GM12878 (cell line): ENCODE measurements at regions not wholly inside any gene's neighbourhood (a gene's known extent, or its start where the extent isn't known, plus 50 kb on each side); places are given as distances from the start of the nearest gene placed in this dataset.

Experiments
- ATAC-seq: fragments of 200-7000 bp; cut with Tn5 transposase; 3 replicates; pipeline ENCODE4 v1.9.1; 2020; ENCODE audit warnings: mild to moderate bottlenecking, moderate library complexity
- BruUV-seq: library from RNA; stranded (reverse); fragments of 400-500 nt; replicated peaks from 2 replicates; lab custom pipeline; 2021; lab: Mats Ljungman, UMichigan
- CTCF ChIA-PET: fragments of 300-600 bp; sonication (Branson Sonifier 250); formaldehyde crosslinking; extraction: SDS; loops from one replicate; lab custom pipeline; 2021; ENCODE audit warnings: inconsistent platforms; lab: Yijun Ruan, JAX
- POLR2A ChIA-PET: fragments of 350-600 bp; formaldehyde crosslinking; extraction: SDS; loops from one replicate; lab custom pipeline; 2021; ENCODE audit warnings: inconsistent platforms; lab: Charles Lee
- RAD21 ChIA-PET: fragments of 300-600 bp; sonication (Branson Sonifier 250); formaldehyde crosslinking; loops from one replicate; lab custom pipeline; 2023; ENCODE audit warnings: antibody characterized with exemption; ENCODE audit not compliant: unreplicated experiment; lab: Charles Lee
- SMC1A ChIA-PET: fragments of 300-600 bp; sonication (Branson Sonifier 250); formaldehyde crosslinking; loops from one replicate; lab custom pipeline; 2023; ENCODE audit not compliant: unreplicated experiment, uncharacterized antibody; lab: Charles Lee
- DNase-seq: peaks from one replicate; pipeline ENCODE4 v3.0.0-alpha.2; 2011; ENCODE audit warnings: low read depth, low spot score
- FAIRE-seq: peaks from 3 replicates; lab custom pipeline; 2011; peaks lifted over from hg19 to GRCh38; lab: Jason Lieb, UNC
- H2AFZ ChIP-seq: 2 replicates; pipeline ENCODE4 v1.6.0; 2011; ENCODE audit warnings: low read depth, low read length, control low read depth; ENCODE audit not compliant: control insufficient read depth
- H3K27ac ChIP-seq: 2 replicates; pipeline ENCODE4 v1.5.1; 2011; ENCODE audit warnings: control low read depth; ENCODE audit not compliant: control insufficient read depth, insufficient read depth
- H3K27me3 ChIP-seq, 2 experiments: replicated peaks in 1 of 2; 2 replicates each; pipeline versions ENCODE4 v1.6.0 to v1.6.1; 2011; ENCODE audit warnings: low read length in 1 of 2; ENCODE audit not compliant: control insufficient read depth in 2 of 2, insufficient read depth in 2 of 2
- H3K36me3 ChIP-seq, 2 experiments: 2 replicates each; pipeline ENCODE4 v1.5.1; 2011; ENCODE audit warnings: low read length in 1 of 2; ENCODE audit not compliant: control insufficient read depth in 2 of 2, insufficient read depth in 2 of 2
- H3K4me1 ChIP-seq: 2 replicates; pipeline ENCODE4 v1.6.1; 2011; ENCODE audit warnings: mild to moderate bottlenecking, low read length, moderate library complexity, mixed read lengths; ENCODE audit not compliant: control insufficient read depth, insufficient read depth
- H3K4me2 ChIP-seq: 2 replicates; pipeline ENCODE4 v1.6.0; 2011; ENCODE audit warnings: control low read depth; ENCODE audit not compliant: control insufficient read depth, insufficient read depth
- H3K4me3 ChIP-seq: fragments of 200-600 bp; sonication (generic); 2 replicates; pipeline ENCODE4 v1.5.1; 2016
- H3K79me2 ChIP-seq: 2 replicates; pipeline ENCODE4 v1.6.0; 2011; ENCODE audit warnings: low read length; ENCODE audit not compliant: control insufficient read depth, insufficient read depth
- H3K9ac ChIP-seq: 2 replicates; pipeline ENCODE4 v1.8.0; 2011; ENCODE audit warnings: low read length, control low read depth, mixed read lengths; ENCODE audit not compliant: control insufficient read depth, insufficient read depth
- H3K9me3 ChIP-seq: replicated peaks from 3 replicates; pipeline ENCODE4 v1.5.1; 2011; ENCODE audit warnings: mild to moderate bottlenecking, low read length; ENCODE audit not compliant: control insufficient read depth, insufficient read depth
- H4K20me1 ChIP-seq: 2 replicates; pipeline ENCODE4 v1.6.0; 2011; ENCODE audit not compliant: control insufficient read depth, insufficient read depth
- ELK1 ChIP-seq: IDR thresholded peaks from 2 replicates; pipeline ENCODE4 v1.6.1; 2012; ENCODE audit warnings: low read depth, low read length, improper control_type of control experiment
- HDGF ChIP-seq: fragments of 450-650 bp; IDR thresholded peaks from 2 replicates; pipeline ENCODE4 v1.6.1; 2016; ENCODE audit warnings: antibody characterized with exemption
- RUNX3 ChIP-seq: IDR thresholded peaks from 2 replicates; pipeline ENCODE4 v1.6.1; 2012; ENCODE audit warnings: low read length, inconsistent platforms
- SMARCA5 ChIP-seq: fragments of 450-650 bp; IDR thresholded peaks from 2 replicates; pipeline ENCODE4 v1.6.1; 2017; ENCODE audit warnings: mild to moderate bottlenecking
- YY1 ChIP-seq: IDR thresholded peaks from 2 replicates; pipeline ENCODE4 v1.6.1; 2011; ENCODE audit warnings: low read depth, mild to moderate bottlenecking, low read length
- ZBTB11 ChIP-seq: fragments of 450-650 bp; formaldehyde crosslinking; IDR thresholded peaks from 2 replicates; pipeline ENCODE4 v1.5.0; 2022; ENCODE audit warnings: mild to moderate bottlenecking, missing genetic modification characterization
- ZBTB4 ChIP-seq: fragments of 450-650 bp; formaldehyde crosslinking; IDR thresholded peaks from 2 replicates; pipeline ENCODE4 v1.4.0; 2022; ENCODE audit warnings: mild to moderate bottlenecking, moderate library complexity
- ZNF384 ChIP-seq: IDR thresholded peaks from 2 replicates; pipeline ENCODE4 v1.6.1; 2012; ENCODE audit warnings: low read depth, mild to moderate bottlenecking, low read length, improper control_type of control experiment, borderline replicate concordance
- WGBS: methylation state at CpG from one replicate; pipeline ENCODE4 v1.1.6; 2016; ENCODE audit warnings: low lambda C conversion rate; ENCODE audit not compliant: insufficient replicate concordance, insufficient coverage; ENCODE audit errors: missing lambda C conversion rate; 5-methylcytosine and 5-hydroxymethylcytosine counted together
- in situ Hi-C: fragments of 300-500 bp; cut with MboI; formaldehyde crosslinking; loops from 9 replicates; pipeline ENCODE4 v1.14.3; 2018; ENCODE audit warnings: mixed read lengths
- intact Hi-C: fragments of 100-400 bp; cut with micrococcal nuclease; formaldehyde crosslinking; loops from one replicate; pipeline ENCODE4 v1.14.2; 2022; ENCODE audit not compliant: unreplicated experiment

GRCh38 chr10:89869180-89869579 lies 167.8 kb downstream of the KIF20B start (continued):
- no peak for TF ChIP-seq YY1
- no peak for TF ChIP-seq ZBTB11 (CRISPR knock-in tag)

GRCh38 chr10:89869592-89870156 lies 168.3 kb downstream of the KIF20B start:
- Histone ChIP-seq H3K4me1 (peaks cover 4% of the 10 kb centered on the region), H3K79me2 (no peaks in the 10 kb centered on the region), H3K9ac (no peak overlapping the region), H2AFZ (no peak overlapping the region), H3K27ac (no peak overlapping the region), H3K9me3 (no peaks in the 10 kb centered on the region; the same call in 2 of the 3 replicates), H4K20me1 (no peaks in the 10 kb centered on the region), H3K4me3 (no peak overlapping the region), H3K27me3 (no peaks in the 10 kb centered on the region), H3K4me2 (no peak overlapping the region), H3K36me3 (no peaks in the 10 kb centered on the region)
- TF ChIP-seq SMARCA5 (no peak), RUNX3 (no peak), ZBTB11 (CRISPR knock-in tag) (no peak), ZNF384 (no peak), HDGF (no peak), ZBTB4 (CRISPR knock-in tag) (no peak), ELK1 (no peak)
- BruUV-seq: no TSS peak
- DNase-seq (no peak), ATAC-seq (no peak), FAIRE-seq (no peak)
- RAD21 ChIA-PET: no interaction called here
- in situ Hi-C loops: no loop called here
- POLR2A ChIA-PET: no interaction called here
- SMC1A ChIA-PET: no interaction called here
- 51% methylated on average over 2 of the region's 2 CpGs for WGBS
- CTCF ChIA-PET: no interaction called here
- intact Hi-C loops: no loop called here
